T-cell (primary cell): ENCODE measurements at regions not wholly inside any gene's neighbourhood (a gene's known extent, or its start where the extent isn't known, plus 50 kb on each side); places are given as distances from the start of the nearest gene placed in this dataset.

Experiments used
- ATAC-seq, 4 experiments: fragments of 200-7000 bp in 3 of 4; fragments of 150-1000 bp in 1 of 4; cut with Tn5 transposase; replicated peaks in 1 of 4; 1 replicate in 3 of 4; 2 replicates in 1 of 4; pipeline ENCODE4 v1.10.0; 2021; ENCODE audit warnings: moderate library complexity in 3 of 4, mild to moderate bottlenecking in 2 of 4, moderate number of reproducible peaks in 1 of 4
- CTCF ChIA-PET, 2 donors: fragments of 300-600 bp; sonication (Branson Sonifier 250); formaldehyde crosslinking; loops; one replicate each; lab custom pipeline; 2022; ENCODE audit warnings: antibody characterized with exemption in 2 of 2; lab: Charles Lee
- POLR2A ChIA-PET, 2 donors: fragments of 300-600 bp; sonication (Branson Sonifier 250); formaldehyde crosslinking; loops; one replicate each; lab custom pipeline; 2022; ENCODE audit warnings: antibody characterized with exemption in 2 of 2; lab: Charles Lee
- DNase-seq, 35 experiments: peaks; one replicate each; pipeline versions ENCODE4 v3.0.0 to v3.0.0-alpha.2; 2013 to 2023
- H3K27ac ChIP-seq: one replicate; pipeline ENCODE4 v1.5.1; 2013; ENCODE audit warnings: low read length
- H3K27me3 ChIP-seq, 2 experiments: replicated peaks in 1 of 2; 1 replicate in 1 of 2; 2 replicates in 1 of 2; pipeline versions ENCODE4 v1.6.1 to v1.7.0; 2013; ENCODE audit warnings: low read length in 1 of 2, mixed read lengths in 1 of 2; ENCODE audit not compliant: control insufficient read depth in 2 of 2, insufficient read depth in 2 of 2; ENCODE audit errors: extremely low read depth in 1 of 2
- H3K36me3 ChIP-seq, 2 donors: 1 replicate in 1 of 2; 2 replicates in 1 of 2; pipeline versions ENCODE4 v1.6.1 to v1.7.0; 2013; ENCODE audit warnings: low read length in 1 of 2; ENCODE audit not compliant: control insufficient read depth in 2 of 2, insufficient read depth in 1 of 2; ENCODE audit errors: extremely low read depth in 1 of 2
- H3K4me1 ChIP-seq, 2 experiments: 1 replicate in 1 of 2; 2 replicates in 1 of 2; pipeline versions ENCODE4 v1.6.1 to v1.7.0; 2013; ENCODE audit warnings: low read length in 2 of 2, mixed read lengths in 1 of 2; ENCODE audit not compliant: insufficient read depth in 2 of 2, control insufficient read depth in 1 of 2; ENCODE audit errors: extremely low read depth in 1 of 2
- H3K4me3 ChIP-seq, 2 donors: 1 replicate in 1 of 2; 2 replicates in 1 of 2; pipeline versions ENCODE4 v1.5.1 to v1.7.0; 2013; ENCODE audit warnings: mild to moderate bottlenecking in 2 of 2, low read length in 1 of 2, moderate library complexity in 1 of 2; ENCODE audit not compliant: control insufficient read depth in 1 of 2; ENCODE audit errors: extremely low read depth in 1 of 2
- H3K9me3 ChIP-seq: 2 replicates; pipeline ENCODE4 v1.7.0; 2013
- H3K27ac Mint-ChIP-seq, 2 donors: one replicate each; pipeline ENCODE4 v1.8.0; 2020 to 2021; ENCODE audit warnings: mild to moderate bottlenecking in 2 of 2, mixed read lengths in 2 of 2
- H3K27me3 Mint-ChIP-seq, 2 donors: one replicate each; pipeline ENCODE4 v1.8.0; 2021 to 2022; ENCODE audit warnings: mixed read lengths in 2 of 2
- H3K36me3 Mint-ChIP-seq: one replicate; pipeline ENCODE4 v1.8.0; 2021; ENCODE audit warnings: mixed read lengths
- H3K4me1 Mint-ChIP-seq, 3 donors: one replicate each; pipeline ENCODE4 v1.8.0; 2020 to 2022; ENCODE audit warnings: mixed read lengths in 3 of 3, mild to moderate bottlenecking in 1 of 3
- H3K4me3 Mint-ChIP-seq, 3 donors: one replicate each; pipeline ENCODE4 v1.8.0; 2020 to 2022; ENCODE audit warnings: mild to moderate bottlenecking in 3 of 3, mixed read lengths in 3 of 3, moderate library complexity in 3 of 3
- H3K9me3 Mint-ChIP-seq, 3 donors: one replicate each; pipeline ENCODE4 v1.8.0; 2020 to 2022; ENCODE audit warnings: mixed read lengths in 3 of 3
- WGBS: methylation state at CpG from one replicate; pipeline ENCODE4 v1.1.5; 2013; ENCODE audit warnings: missing lambda C conversion rate; ENCODE audit not compliant: insufficient coverage; 5-methylcytosine and 5-hydroxymethylcytosine counted together

DNA sequence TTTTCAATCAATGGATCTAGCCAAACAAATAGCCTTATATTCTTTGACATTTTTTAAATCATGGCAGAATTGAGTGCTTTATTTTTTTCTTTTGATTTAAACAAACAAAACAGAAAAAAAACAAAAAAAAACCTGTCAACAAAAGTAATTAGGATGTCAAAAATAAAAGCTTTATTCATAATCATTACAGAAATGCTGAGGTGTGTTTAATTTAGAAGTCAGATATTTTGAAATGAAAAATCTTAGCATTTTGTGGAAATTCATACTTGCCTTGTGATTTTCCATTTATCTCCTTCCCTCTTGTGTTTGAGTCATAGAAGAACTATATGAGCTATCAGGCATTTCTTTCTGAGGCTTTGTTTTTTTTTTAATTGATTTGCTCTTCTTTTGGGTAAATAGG lies 387.0 kb upstream of the STXBP6 start:
- no peak overlapping the region for H3K27ac ChIP-seq
- POLR2A ChIA-PET = no interaction called here

GRCh38 chr14:25436288-25436875 lies 386.4 kb upstream of the STXBP6 start:
- ATAC-seq = no peak
- no peaks in the 10 kb centered on the region for H3K4me1 Mint-ChIP-seq
- H3K36me3 Mint-ChIP-seq = no peaks in the 10 kb centered on the region
- Histone ChIP-seq H3K4me3 (no peak overlapping the region), H3K4me1 (no peaks in the 10 kb centered on the region), H3K27ac (no peak overlapping the region), H3K27me3 (no peaks in the 10 kb centered on the region), H3K36me3 (no peaks in the 10 kb centered on the region), H3K9me3 (no peaks in the 10 kb centered on the region)
- no peak overlapping the region for H3K4me3 Mint-ChIP-seq
- CTCF ChIA-PET = no interaction called here
- H3K27ac Mint-ChIP-seq = no peak overlapping the region
- POLR2A ChIA-PET = no interaction called here
- H3K27me3 Mint-ChIP-seq = no peaks in the 10 kb centered on the region
- peaks cover 13 to 17% (median 14%) of the 10 kb centered on the region in 3 donors for H3K9me3 Mint-ChIP-seq
- no peak for DNase-seq
- no CpG with 5 or more reads among the region's 2 CpGs for WGBS

More for the DNA sequence above, 387.0 kb upstream of the STXBP6 start:
- Histone ChIP-seq H3K27me3 (no peaks in the 10 kb centered on the region), H3K4me3 (no peak overlapping the region), H3K36me3 (no peaks in the 10 kb centered on the region), H3K4me1 (no peaks in the 10 kb centered on the region), H3K9me3 (no peaks in the 10 kb centered on the region)
- H3K4me1 Mint-ChIP-seq = no peaks in the 10 kb centered on the region
- ATAC-seq (no peak), DNase-seq (no peak)
- H3K36me3 Mint-ChIP-seq = no peaks in the 10 kb centered on the region
- no peak overlapping the region for H3K4me3 Mint-ChIP-seq
- peaks cover 13 to 17% (median 14%) of the 10 kb centered on the region in 3 donors for H3K9me3 Mint-ChIP-seq
- no peaks in the 10 kb centered on the region for H3K27me3 Mint-ChIP-seq
- CTCF ChIA-PET = no interaction called here
- H3K27ac Mint-ChIP-seq = no peak overlapping the region

GRCh38 chr14:25431211-25432076 lies 381.5 kb upstream of the STXBP6 start:
- Mint-ChIP-seq H3K9me3 (peaks cover 21 to 22% (median 22%) of the 10 kb centered on the region in 3 donors), H3K27ac (no peak overlapping the region), H3K4me1 (no peaks in the 10 kb centered on the region), H3K27me3 (no peaks in the 10 kb centered on the region), H3K36me3 (no peaks in the 10 kb centered on the region), H3K4me3 (no peak overlapping the region)
- CTCF ChIA-PET = no interaction called here
- no peak overlapping the region for H3K4me3 ChIP-seq
- ATAC-seq (no peak), DNase-seq (no peak)
- WGBS = 80% methylated on average over 18 of the region's 21 CpGs
- no peak overlapping the region for H3K27ac ChIP-seq
- no peaks in the 10 kb centered on the region for H3K4me1 ChIP-seq
- no peaks in the 10 kb centered on the region for H3K9me3 ChIP-seq
- POLR2A ChIA-PET = no interaction called here
- no peaks in the 10 kb centered on the region for H3K36me3 ChIP-seq
- peaks cover 0 to 2% of the 10 kb centered on the region in 2 experiments for H3K27me3 ChIP-seq

DNA sequence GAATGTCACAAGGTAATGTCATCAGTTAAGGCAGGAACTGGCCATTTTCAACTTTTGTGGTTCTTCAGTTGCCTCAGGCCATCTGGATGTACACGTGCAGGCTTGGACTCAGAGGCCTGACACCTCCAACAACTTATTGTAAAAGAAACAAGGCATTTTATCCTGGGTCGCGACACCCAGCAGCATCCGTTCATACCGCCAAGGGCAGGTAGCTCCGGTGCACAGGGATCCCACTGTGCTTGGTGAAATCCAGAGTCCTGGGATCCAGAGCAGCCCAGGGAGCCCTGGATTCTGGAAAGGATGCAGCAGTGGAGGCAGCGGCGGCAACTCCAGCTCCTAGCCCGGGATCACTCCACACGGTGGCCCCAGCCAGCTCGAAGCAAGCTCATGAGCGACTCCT lies 380.9 kb upstream of the STXBP6 start:
- Histone ChIP-seq H3K27me3 (peaks cover 0 to 2% of the 10 kb centered on the region in 2 experiments), H3K4me3 (no peak overlapping the region), H3K27ac (no peak overlapping the region), H3K36me3 (no peaks in the 10 kb centered on the region), H3K4me1 (no peaks in the 10 kb centered on the region), H3K9me3 (no peaks in the 10 kb centered on the region)
- no peak overlapping the region for H3K27ac Mint-ChIP-seq
- H3K36me3 Mint-ChIP-seq = no peaks in the 10 kb centered on the region
- ChIA-PET POLR2A (no interaction called here), CTCF (no interaction called here)
- H3K27me3 Mint-ChIP-seq = no peaks in the 10 kb centered on the region
- H3K4me1 Mint-ChIP-seq = no peaks in the 10 kb centered on the region
- no peak overlapping the region for H3K4me3 Mint-ChIP-seq
- ATAC-seq (no peak), DNase-seq (no peak)
- H3K9me3 Mint-ChIP-seq = peaks cover 21 to 22% (median 22%) of the 10 kb centered on the region in 3 donors
- 85% methylated on average over 12 of the region's 12 CpGs for WGBS

- Mint-ChIP-seq H3K36me3 (no peaks in the 10 kb centered on the region), H3K27me3 (peaks cover 0 to 2% of the 10 kb centered on the region in 2 donors), H3K4me1 (no peaks in the 10 kb centered on the region), H3K9me3 (no peaks in the 10 kb centered on the region), H3K4me3 (no peak overlapping the region), H3K27ac (no peak overlapping the region)
- DNase-seq = no peak
- Histone ChIP-seq H3K27me3 (no peaks in the 10 kb centered on the region), H3K4me3 (no peak overlapping the region), H3K4me1 (no peaks in the 10 kb centered on the region), H3K36me3 (no peaks in the 10 kb centered on the region), H3K9me3 (no peaks in the 10 kb centered on the region), H3K27ac (no peak overlapping the region)
- CTCF ChIA-PET = no interaction called here
- no peak for ATAC-seq
- POLR2A ChIA-PET = no interaction called here
These were observed 363.1 kb upstream of the STXBP6 start for GRCh38 chr14:25412998-25413397.

DNA sequence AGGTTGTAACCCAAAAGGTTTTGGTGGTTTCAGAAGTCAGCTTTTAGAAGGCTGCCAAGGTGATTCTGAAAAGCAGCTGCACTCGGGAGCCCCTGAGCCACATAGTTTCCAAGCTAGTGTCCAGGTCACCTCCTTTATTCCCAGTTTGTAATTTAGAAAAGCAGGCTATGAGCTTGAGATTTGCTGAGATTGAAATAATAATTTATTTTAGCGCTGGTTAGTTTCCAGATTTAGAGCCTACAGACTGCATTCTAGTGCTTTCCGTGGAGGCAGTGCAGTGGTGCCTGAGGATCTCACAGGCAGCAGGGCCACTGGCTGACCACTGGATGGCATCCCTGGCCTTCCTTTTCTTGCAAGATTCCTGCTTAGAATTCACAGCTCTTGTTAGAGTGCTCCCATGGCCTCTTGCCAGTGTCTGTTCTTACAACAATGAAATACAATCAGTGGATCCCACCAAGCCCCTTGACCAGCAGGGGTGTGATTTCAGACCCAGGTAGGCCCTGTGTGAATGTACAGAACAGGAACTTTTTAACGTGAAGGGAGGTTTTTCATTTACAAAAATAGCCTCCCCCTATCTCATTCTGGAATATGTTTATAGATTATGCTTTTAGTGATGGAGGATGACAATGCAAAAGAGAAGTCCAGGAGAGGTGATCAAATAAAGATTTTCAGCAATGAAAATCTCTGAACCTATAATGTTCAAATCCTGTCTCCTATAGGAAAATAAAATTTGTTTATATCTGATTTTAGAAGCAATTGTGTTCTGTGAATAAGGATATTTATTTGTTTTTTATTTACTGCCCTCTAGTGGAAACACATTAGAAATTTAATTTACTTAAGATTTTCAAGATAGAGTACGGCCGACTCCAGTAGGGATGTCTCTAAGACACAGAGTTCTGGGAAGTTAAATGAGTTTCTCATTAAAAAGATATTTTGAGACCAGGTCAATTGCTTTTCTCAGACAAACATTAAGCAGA lies 362.1 kb upstream of the STXBP6 start:
- peaks cover 2 to 5% (median 4%) of the 10 kb centered on the region in 3 donors for H3K9me3 Mint-ChIP-seq
- H3K27me3 ChIP-seq = no peaks in the 10 kb centered on the region
- no peaks in the 10 kb centered on the region for H3K36me3 Mint-ChIP-seq
- POLR2A ChIA-PET = no interaction called here
- H3K27me3 Mint-ChIP-seq = peaks cover 0 to 6% of the 10 kb centered on the region in 2 donors
- no peaks in the 10 kb centered on the region for H3K4me1 ChIP-seq
- DNase-seq (no peak), ATAC-seq (no peak)
- no peaks in the 10 kb centered on the region for H3K4me1 Mint-ChIP-seq
- no peak overlapping the region for H3K27ac Mint-ChIP-seq
- no peaks in the 10 kb centered on the region for H3K9me3 ChIP-seq
- WGBS = 81% methylated on average over 3 of the region's 6 CpGs
- H3K36me3 ChIP-seq = no peaks in the 10 kb centered on the region
- no peak overlapping the region for H3K4me3 ChIP-seq
- no peak overlapping the region for H3K27ac ChIP-seq
- H3K4me3 Mint-ChIP-seq = no peak overlapping the region
- CTCF ChIA-PET = interaction anchor here (0.6 to 0.8 kb wide), 2 partner anchors 11 to 13 kb away, joined by 3 to 4 read pairs; no protein-coding TSS in a partner anchor
